ENCODE measurements at regions not wholly inside any gene's neighbourhood (a gene's known extent, or its start where the extent isn't known, plus 50 kb on each side); places are given as distances from the start of the nearest gene placed in this dataset.

DNA sequence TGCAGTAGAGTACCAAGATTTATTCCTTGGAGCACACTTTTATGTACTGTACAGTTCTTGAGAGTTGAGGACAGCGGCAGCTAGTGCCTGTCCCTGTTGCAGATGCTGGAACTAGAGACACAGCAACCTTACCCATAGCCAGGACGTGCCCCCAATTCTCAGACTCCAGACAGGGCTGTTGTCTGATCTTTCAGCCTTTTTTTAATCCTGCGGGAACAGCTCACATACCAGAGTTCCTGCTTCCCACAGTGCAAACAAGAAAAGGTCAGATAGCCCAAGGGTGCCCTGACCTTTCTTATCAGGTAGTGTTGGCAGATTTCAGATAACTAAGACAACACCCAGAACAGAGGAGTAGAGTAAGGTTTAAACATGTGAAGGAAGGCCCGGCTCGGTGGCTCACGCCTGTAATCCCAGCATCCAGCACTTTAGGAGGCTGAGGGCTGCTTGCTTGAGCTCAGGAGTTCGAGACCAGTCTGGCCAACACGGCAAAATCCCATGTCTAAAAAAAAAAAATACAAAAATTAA lies 78.5 kb downstream of the DOP1B start:
- in situ Hi-C loops (cut with MboI; ENCODE audit: low sequenced_read_pairs), result no loop called here
- Histone ChIP-seq H3K36me3 (replicated peaks) (peaks cover 5% of the 10 kb centered on the region), H3K4me3 (no peak overlapping the region), H3K4me1 (no peaks in the 10 kb centered on the region), H3K27me3 (ENCODE audit: low read depth) (no peaks in the 10 kb centered on the region), H3K9me3 (no peaks in the 10 kb centered on the region)
- no peak for DNase-seq (ENCODE audit: low spot score in 2 of 2)

DNA sequence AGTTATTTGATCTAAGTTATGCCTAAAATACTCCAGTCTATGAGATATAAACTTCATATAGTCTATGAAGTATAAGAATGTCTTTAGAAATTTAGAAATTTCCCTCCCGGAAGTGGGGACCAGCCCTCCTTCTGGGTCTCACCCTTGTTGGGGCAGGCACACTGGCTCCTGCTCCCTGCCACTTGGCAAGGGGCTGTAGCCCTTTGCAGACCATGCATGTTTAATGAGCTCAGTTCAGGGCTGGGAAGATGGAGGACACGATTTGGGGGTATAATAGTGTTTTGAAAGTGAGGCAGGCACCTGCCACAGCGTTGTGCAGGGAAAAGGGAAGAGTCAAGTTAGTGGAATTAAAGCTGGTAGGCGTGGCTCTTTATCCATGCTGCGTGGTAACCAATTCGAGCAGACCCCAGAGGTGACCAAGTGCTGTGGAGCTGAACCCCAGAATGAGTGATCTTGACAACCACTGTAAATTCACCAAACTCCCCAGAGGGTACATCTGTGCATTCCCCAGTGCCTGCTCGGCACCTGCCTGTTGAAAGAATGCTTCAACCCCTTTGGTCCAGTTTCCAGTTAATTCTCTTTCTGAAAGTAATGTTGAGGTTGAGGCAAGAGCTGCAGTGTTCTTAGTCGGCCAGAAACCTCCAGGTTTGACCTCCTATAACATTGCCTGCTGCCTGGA lies 79.6 kb downstream of the DOP1B start:
- DNase-seq (ENCODE audit: low spot score in 2 of 2), result no peak
- in situ Hi-C loops (cut with MboI; ENCODE audit: low sequenced_read_pairs), result no loop called here

DNA sequence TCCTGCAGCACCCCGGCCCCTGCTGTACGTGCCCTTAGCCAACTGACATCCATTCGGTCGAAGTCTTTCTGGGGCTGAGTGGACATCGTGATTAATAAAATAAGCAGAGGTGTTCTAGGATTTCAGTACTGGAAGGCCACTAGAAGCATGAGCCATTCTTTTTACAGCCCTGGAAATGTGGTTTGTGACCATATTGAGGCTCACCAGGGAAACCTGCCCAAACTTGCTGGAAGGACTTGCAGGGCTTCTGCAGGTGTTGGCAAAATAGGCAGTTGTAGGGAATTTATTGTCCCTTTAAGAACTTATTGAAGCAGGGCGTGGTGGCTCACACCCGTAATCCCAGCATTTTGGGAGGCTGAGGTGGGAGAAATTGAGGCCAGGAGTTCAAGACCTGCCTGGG lies 80.8 kb downstream of the DOP1B start:
- DNase-seq (ENCODE audit: low spot score in 2 of 2), result no peak
- H3K27me3 ChIP-seq (ENCODE audit: low read depth), result no peaks in the 10 kb centered on the region
- H3K9me3 ChIP-seq, result no peaks in the 10 kb centered on the region
- in situ Hi-C loops (cut with MboI; ENCODE audit: low sequenced_read_pairs), result no loop called here
- H3K36me3 ChIP-seq (replicated peaks), result no peaks in the 10 kb centered on the region; the same call in 1 of the 2 replicates
- no peak overlapping the region for H3K4me3 ChIP-seq
- H3K4me1 ChIP-seq, result no peaks in the 10 kb centered on the region

More for the DNA sequence above, 79.6 kb downstream of the DOP1B start:
- Histone ChIP-seq H3K36me3 (replicated peaks) (peaks cover 1% of the 10 kb centered on the region), H3K4me3 (no peak overlapping the region), H3K27me3 (ENCODE audit: low read depth) (no peaks in the 10 kb centered on the region), H3K4me1 (no peaks in the 10 kb centered on the region), H3K9me3 (no peaks in the 10 kb centered on the region)

DNA sequence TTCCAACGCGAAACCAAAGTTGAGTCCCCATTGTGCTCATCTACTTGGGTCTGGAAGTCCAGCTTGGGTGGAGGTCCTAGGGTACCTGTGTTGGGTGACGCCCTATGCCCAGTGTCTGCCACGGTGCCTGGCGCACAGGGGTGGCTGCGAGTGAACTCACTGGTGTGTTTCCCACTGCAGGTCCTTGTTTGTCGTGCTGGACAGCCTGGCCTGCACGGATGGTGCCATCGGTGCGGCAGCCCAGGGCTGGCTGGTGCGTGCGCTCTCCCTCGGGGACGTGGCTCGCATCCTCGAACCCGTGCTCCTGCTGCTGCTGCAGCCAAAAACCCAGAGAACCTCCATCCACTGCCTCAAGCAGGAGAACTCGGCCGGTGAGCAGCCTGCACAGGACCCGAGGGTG lies 80.4 kb upstream of the MORC3 start:
- Histone ChIP-seq H3K4me3 (no peak overlapping the region), H3K9me3 (no peaks in the 10 kb centered on the region), H3K36me3 (replicated peaks) (no peaks in the 10 kb centered on the region; the same call in 1 of the 2 replicates), H3K4me1 (no peaks in the 10 kb centered on the region), H3K27me3 (ENCODE audit: low read depth) (no peaks in the 10 kb centered on the region)
- in situ Hi-C loops (cut with MboI; ENCODE audit: low sequenced_read_pairs), result no loop called here
- no peak for DNase-seq (ENCODE audit: low spot score in 2 of 2)

DNA sequence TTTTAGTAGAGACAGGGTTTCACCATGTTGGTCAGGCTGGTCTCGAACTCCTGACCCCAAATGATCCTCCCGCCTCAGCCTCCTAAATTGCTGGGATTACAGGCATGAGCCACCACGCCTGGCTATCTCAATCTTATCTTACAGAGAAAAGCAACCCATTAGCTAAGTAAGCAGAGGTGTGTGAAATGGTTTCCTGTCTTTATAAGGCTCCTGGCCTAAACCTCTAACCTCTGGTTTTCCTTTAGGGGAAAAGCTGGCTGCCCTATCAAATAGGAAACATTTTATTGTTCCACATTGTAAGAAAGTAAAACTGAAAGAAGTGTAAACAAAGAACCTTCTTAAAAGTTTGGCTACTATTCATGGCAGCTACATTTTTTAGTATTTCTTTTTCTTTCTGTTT lies 78.3 kb upstream of the MORC3 start:
- H3K9me3 ChIP-seq, result no peaks in the 10 kb centered on the region
- in situ Hi-C loops (cut with MboI; ENCODE audit: low sequenced_read_pairs), result no loop called here
- DNase-seq (ENCODE audit: low spot score in 2 of 2), result no peak
- no peak overlapping the region for H3K4me3 ChIP-seq
- no peaks in the 10 kb centered on the region for H3K4me1 ChIP-seq
- H3K27me3 ChIP-seq (ENCODE audit: low read depth), result no peaks in the 10 kb centered on the region
- H3K36me3 ChIP-seq (replicated peaks), result peaks cover 6% of the 10 kb centered on the region

DNA sequence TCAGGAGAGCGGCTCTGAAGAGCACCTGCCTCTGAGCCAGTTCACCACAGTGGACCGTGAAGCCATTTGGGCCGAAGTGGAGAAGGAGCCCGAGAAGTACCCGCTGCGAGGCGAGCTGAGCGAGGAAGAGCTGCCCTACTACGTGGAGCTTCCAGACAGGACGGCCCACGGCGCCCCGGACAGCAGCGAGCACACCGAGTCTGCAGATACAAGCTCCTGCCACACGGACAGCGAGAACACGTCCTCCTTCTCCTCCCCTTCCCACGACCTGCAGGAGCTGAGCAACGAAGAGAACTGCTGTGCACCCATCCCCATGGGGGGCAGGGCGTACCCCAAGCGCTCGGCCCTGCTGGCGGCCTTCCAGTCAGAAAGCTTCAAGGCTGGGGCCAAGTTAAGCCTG lies 74.9 kb upstream of the MORC3 start:
- Histone ChIP-seq H3K27me3 (ENCODE audit: low read depth) (no peaks in the 10 kb centered on the region), H3K9me3 (no peaks in the 10 kb centered on the region), H3K4me3 (no peak overlapping the region), H3K4me1 (no peaks in the 10 kb centered on the region), H3K36me3 (replicated peaks) (peaks cover 22% of the 10 kb centered on the region)
- in situ Hi-C loops (cut with MboI; ENCODE audit: low sequenced_read_pairs), result no loop called here
- DNase-seq (ENCODE audit: low spot score in 2 of 2), result no peak

DNA sequence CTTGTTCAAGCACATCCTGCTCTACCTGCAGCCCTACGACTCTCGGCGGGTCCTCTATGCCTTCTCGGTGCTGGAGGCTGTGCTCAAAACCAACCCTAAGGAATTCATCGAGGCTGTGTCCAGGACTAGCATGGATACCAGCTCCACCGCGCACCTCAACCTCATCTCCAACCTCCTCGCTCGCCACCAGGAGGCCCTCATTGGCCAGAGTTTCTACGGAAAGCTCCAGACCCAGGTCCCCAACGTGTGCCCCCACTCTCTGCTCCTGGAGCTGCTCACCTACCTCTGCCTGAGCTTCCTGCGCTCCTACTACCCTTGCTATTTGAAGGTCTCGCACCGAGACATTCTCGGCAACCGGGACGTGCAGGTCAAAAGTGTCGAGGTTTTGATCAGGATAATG lies 74.3 kb upstream of the MORC3 start:
- Histone ChIP-seq H3K4me1 (no peaks in the 10 kb centered on the region), H3K4me3 (no peak overlapping the region), H3K9me3 (no peaks in the 10 kb centered on the region), H3K27me3 (ENCODE audit: low read depth) (no peaks in the 10 kb centered on the region), H3K36me3 (replicated peaks) (peaks cover 22% of the 10 kb centered on the region)
- no peak for DNase-seq (ENCODE audit: low spot score in 2 of 2)
- in situ Hi-C loops (cut with MboI; ENCODE audit: low sequenced_read_pairs), result no loop called here

DNA sequence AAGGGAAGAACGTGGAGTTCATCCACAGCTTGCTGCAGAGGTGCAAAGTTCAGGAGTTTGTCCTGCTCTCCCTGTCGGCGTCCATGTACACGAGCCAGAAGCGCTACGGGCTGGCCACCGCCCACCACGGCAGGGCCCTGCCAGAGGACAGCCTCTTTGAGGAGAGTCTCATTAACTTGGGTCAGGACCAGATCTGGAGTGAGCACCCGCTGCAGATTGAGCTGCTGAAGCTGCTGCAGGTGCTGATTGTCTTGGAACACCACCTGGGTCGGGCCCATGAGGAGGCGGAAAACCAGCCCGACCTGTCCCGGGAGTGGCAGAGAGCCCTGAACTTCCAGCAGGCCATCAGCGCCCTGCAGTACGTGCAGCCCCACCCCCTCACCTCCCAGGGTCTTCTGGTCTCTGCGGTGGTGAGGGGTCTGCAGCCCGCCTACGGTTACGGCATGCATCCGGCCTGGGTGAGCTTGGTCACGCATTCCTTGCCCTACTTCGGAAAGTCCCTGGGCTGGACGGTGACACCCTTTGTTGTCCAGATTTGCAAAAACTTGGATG lies 73.8 kb upstream of the MORC3 start:
- no peak for DNase-seq (ENCODE audit: low spot score in 2 of 2)
- H3K4me3 ChIP-seq, result no peak overlapping the region
- no peaks in the 10 kb centered on the region for H3K9me3 ChIP-seq
- H3K36me3 ChIP-seq (replicated peaks), result peaks cover 22% of the 10 kb centered on the region
- in situ Hi-C loops (cut with MboI; ENCODE audit: low sequenced_read_pairs), result no loop called here
- no peaks in the 10 kb centered on the region for H3K4me1 ChIP-seq
- no peaks in the 10 kb centered on the region for H3K27me3 ChIP-seq (ENCODE audit: low read depth)

DNA sequence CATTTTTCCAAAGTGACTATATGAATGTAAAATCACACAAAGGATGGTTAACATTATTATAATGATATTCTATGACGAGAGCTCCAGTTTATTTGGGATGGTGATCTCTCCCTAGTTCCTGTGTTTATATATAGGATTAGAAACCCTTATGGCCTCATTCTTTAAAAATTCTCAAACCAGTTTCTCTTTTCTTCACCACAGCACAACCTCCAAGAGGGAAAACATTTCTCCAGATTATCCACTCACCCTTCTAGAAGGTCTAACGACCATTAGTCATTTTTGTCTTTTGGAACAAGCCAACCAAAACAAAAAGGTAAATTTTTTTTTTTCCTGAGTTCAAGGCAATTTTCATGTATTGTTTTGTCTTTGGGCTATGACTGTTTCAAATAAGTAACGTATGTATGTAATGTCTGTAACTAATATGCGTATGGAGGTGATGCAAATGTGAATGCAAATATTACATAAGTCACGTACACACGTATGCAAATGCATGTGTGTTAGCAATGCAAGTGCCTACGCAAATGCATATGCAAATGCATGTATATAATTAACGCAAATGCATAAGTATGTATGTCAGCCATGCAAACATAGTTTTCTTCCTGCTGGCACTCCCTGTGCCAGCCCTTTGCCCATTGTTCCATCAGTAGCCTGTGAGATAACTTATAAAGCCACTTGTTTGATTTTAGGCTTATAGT lies 72.5 kb upstream of the MORC3 start:
- H3K4me3 ChIP-seq, result no peak overlapping the region
- H3K27me3 ChIP-seq (ENCODE audit: low read depth), result no peaks in the 10 kb centered on the region
- in situ Hi-C loops (cut with MboI; ENCODE audit: low sequenced_read_pairs), result no loop called here
- peaks cover 22% of the 10 kb centered on the region for H3K36me3 ChIP-seq (replicated peaks)
- H3K9me3 ChIP-seq, result no peaks in the 10 kb centered on the region
- H3K4me1 ChIP-seq, result no peaks in the 10 kb centered on the region
- DNase-seq (ENCODE audit: low spot score in 2 of 2), result no peak

DNA sequence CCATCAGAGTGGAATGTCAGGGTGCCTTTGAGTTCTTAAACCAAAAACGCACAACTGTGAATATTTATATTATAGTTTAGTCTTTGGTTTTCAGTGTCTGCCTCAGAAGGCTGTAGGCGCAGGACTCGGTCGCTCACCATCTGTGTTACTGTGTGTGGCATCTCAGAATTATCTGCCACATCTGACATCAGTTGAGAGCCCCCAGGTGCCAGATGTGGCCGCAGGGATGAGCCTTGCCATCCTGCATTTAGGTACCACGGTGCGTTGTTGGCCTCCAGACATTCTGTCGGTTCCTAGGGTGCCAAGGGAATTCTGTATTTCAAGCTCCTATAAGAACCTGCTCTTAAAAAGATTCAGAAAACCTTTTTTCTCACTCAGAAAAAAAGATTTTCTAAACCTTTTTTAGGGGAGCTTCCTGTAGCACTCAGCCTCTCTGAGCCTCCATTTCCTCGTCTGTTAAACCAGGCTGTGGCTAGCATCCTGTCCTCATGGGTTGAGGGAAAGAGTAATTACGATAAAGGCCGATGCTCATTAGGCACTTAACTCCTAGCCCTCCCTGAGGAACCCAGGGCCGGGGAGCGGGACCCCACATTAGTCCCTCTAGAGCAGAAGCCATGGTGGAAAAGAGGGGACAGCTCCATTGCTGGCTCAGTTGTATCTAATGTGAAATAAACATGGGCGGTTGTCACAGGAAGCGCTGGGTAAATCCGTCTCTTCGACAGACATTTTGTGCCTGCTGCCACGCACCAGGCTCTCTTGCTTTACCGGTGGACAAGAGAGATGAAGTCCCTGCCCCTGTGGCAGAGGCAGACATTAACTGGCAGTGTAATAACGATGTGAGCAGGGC lies 70.2 kb upstream of the MORC3 start:
- no peaks in the 10 kb centered on the region for H3K9me3 ChIP-seq
- H3K4me3 ChIP-seq, result no peak overlapping the region
- H3K27me3 ChIP-seq (ENCODE audit: low read depth), result no peaks in the 10 kb centered on the region
- no peak for DNase-seq (ENCODE audit: low spot score in 2 of 2)
- H3K36me3 ChIP-seq (replicated peaks), result peaks cover 22% of the 10 kb centered on the region
- H3K4me1 ChIP-seq, result no peaks in the 10 kb centered on the region
- in situ Hi-C loops (cut with MboI; ENCODE audit: low sequenced_read_pairs), result no loop called here

DNA sequence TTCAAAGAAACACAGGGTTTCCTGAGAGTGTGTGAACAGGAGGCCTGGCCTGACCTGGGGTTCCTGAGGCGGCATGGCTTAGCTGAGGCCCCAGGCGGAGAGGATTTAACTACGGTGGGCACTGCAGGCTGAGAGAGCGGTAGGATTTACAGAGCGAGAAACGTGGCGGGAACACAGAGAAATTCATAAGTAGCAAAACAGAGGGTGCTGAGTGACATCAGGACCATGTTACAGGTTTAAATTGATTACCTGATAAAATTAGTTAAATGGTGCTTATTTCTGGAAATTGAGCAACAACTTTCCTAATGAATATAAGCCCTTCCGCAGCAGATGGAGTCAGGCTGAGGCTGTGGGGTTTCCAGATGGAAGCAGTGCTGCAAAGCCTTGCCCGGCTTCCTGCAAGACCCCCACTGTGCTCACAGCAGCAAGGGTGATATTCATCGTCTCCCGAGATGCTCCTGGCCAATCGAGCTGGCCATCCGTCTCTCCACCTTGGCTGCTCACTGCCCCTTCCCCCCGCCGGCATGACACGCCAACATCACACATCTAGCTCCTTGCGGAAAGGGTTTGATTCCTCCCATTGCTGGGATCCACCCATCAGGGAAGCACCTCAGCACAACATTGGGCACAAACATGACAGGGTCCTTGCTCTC lies 69.4 kb upstream of the MORC3 start:
- Histone ChIP-seq H3K4me1 (no peaks in the 10 kb centered on the region), H3K4me3 (no peak overlapping the region), H3K36me3 (replicated peaks) (peaks cover 22% of the 10 kb centered on the region), H3K9me3 (no peaks in the 10 kb centered on the region), H3K27me3 (ENCODE audit: low read depth) (no peaks in the 10 kb centered on the region)
- no peak for DNase-seq (ENCODE audit: low spot score in 2 of 2)
- in situ Hi-C loops (cut with MboI; ENCODE audit: low sequenced_read_pairs), result no loop called here

DNA sequence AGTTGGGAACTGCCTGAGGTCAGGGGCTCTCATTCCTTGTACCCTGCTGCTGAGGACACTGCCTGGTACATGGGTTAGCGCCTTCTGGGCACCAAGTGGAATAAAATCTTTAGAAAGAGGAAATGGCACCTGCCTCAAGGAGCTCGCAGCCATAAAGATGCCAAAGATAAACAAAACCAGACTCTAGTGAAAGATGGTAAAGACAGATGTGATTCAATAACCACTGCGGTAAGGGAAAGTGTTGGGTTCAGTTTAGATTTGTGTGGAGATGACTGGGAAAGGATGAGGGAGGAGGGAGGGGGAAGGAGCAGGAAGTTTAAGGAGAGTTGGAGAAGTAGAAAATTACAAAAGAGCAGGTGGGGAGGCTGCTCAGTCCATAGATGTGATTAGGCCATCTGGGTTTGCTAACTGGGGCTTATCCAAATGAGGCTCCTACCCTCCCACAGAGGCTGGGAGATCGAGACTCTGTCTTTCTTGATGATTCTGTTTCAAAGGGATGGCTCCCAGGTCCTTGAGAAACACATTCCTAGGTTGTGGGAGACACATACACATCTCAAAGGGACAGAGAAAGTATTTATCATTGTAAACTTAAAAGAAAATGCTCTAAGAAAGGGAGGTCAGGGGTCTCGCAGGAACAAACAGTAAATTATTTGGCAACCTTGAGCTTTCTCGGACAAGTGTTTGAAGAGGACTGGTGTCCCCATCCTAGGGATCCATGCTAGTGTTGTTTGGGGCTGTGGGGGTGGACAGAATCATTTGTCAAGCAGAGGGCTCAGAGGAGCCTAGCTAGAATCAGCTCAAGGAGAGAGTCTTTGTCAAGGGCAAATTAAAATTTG lies 65.7 kb upstream of the MORC3 start:
- Histone ChIP-seq H3K27me3 (ENCODE audit: low read depth) (no peaks in the 10 kb centered on the region), H3K4me1 (no peaks in the 10 kb centered on the region), H3K4me3 (no peak overlapping the region), H3K36me3 (replicated peaks) (no peaks in the 10 kb centered on the region; the same call in 1 of the 2 replicates), H3K9me3 (no peaks in the 10 kb centered on the region)
- no peak for DNase-seq (ENCODE audit: low spot score in 2 of 2)
- in situ Hi-C loops (cut with MboI; ENCODE audit: low sequenced_read_pairs), result no loop called here
